Omental fat pad (tissue), 3 donors: ENCODE measurements at regions not wholly inside any gene's neighbourhood (a gene's known extent, or its start where the extent isn't known, plus 50 kb on each side); places are given as distances from the start of the nearest gene placed in this dataset.

Experiments used
- ATAC-seq: fragments of 150-250 bp; one replicate; pipeline ENCODE4 v1.9.1; 2016; ENCODE audit warnings: mild to moderate bottlenecking, moderate library complexity; ENCODE audit not compliant: low FRiP score
- DNase-seq: peaks from one replicate; pipeline ENCODE4 v3.0.0-alpha.2; 2019; ENCODE audit warnings: low spot score
- TF ChIP-seq, protein P1 (sequence below), 3 donors: fragments of 450-650 bp; IDR thresholded peaks; one replicate each; pipeline ENCODE4 v1.5.1; 2016 to 2017; ENCODE audit warnings: antibody characterized with exemption in 3 of 3, mild to moderate bottlenecking in 3 of 3, moderate library complexity in 2 of 3

DNA sequence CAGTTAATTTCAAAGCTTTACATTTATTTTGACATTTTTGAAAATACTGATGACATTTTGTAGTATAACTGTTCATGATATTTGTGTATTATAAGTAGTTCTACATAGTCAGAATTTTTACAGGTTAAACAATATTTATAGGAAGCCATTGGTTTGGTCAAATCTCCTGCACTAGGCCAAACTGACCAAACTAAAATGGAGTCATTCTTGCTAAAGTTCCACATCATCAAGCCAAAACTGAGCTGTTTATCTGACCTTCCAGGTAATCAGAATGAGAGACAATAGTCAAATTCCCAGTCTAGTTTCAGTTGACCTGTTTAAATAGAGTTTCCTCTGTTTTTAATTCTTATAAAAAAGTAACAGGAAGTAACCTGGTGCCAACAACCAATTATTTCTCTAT, 253.3 kb upstream of the RGS18 start:
- ATAC-seq: no peak
- DNase-seq: no peak
- TF ChIP-seq, protein P1, sequence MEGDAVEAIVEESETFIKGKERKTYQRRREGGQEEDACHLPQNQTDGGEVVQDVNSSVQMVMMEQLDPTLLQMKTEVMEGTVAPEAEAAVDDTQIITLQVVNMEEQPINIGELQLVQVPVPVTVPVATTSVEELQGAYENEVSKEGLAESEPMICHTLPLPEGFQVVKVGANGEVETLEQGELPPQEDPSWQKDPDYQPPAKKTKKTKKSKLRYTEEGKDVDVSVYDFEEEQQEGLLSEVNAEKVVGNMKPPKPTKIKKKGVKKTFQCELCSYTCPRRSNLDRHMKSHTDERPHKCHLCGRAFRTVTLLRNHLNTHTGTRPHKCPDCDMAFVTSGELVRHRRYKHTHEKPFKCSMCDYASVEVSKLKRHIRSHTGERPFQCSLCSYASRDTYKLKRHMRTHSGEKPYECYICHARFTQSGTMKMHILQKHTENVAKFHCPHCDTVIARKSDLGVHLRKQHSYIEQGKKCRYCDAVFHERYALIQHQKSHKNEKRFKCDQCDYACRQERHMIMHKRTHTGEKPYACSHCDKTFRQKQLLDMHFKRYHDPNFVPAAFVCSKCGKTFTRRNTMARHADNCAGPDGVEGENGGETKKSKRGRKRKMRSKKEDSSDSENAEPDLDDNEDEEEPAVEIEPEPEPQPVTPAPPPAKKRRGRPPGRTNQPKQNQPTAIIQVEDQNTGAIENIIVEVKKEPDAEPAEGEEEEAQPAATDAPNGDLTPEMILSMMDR (IDR thresholded peaks at IDR 0.05): no peak

DNA sequence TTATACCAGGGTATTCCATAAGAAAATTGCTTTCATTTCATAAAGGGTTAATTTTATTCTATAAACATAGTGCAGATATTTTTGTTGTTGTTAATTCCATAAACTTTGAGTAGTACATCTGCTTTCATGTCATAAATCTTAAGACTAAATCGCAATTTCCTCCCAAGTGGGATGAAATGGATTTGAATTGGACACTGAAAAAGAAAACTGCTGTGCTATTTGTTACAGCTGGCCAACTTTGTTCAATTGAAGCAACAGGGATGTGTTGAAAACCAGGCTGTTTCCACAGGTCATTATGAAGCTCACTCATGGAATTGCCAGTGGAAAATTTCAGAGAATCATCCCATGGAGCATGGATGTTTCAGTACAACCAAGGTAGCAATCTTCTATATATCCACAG, 252.5 kb upstream of the RGS18 start:
- DNase-seq: no peak
- TF ChIP-seq, protein P1 (IDR thresholded peaks at IDR 0.05): no peak
- ATAC-seq: no peak

DNA sequence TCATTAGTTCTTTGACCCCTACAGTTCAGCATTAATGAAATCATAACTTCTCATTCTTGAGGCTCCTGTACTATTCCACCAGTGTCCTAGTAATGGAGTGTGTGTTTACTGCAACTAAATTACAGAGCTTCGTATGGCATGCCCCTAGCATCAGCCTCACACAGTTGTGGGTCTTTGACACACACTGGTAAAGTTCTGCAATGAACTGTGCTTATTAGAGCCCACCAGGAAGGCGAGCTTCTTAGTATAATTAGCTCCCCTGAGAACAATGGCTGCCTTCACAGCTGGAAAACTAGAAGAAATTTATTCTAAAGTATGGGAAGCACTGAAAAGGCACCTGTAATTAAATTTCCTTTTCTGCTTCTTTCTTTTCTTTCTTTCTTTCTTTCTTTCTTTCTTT, 251.1 kb upstream of the RGS18 start:
- ATAC-seq: no peak
- TF ChIP-seq, protein P1 (IDR thresholded peaks at IDR 0.05): no peak
- DNase-seq: no peak

DNA sequence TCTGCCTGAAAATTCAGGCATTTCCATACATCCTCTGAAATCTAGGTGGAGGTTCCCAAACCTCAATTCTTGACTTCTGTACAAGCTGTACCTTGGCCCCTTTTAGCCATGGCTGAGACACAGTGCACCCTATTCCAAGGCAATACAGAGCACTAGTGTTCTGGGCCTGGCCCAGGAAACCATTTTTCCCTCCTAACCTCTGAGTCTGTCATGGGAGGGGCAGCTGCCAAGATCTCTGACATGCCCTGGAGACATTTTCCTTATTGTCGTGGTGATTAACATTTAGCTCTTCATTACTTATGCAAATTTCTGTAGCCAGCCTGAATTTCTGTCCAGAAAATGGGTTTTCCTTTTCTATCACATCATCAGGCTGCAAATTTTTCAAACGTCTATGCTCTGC, 248.0 kb upstream of the RGS18 start:
- TF ChIP-seq, protein P1 (IDR thresholded peaks at IDR 0.05): no peak
- DNase-seq (no peak), ATAC-seq (no peak)

DNA sequence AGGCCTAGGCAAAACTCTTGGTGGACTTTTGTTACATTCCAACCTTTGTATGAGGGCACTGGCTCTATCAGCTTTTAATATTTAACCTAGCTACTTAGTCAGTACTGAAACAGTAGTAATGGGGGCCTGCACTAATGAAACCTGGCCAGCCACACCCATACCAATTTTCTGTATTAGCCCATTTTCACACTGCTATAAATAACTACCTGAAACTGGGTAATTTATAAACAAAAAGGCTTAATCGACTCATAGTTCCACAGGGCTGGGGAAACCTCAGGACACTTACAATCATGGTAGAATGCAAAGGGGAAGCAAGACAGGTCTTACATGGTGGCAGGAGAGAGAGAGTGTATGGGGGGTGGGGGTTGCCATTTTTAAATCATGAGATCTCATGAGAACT, 245.7 kb upstream of the RGS18 start:
- TF ChIP-seq, protein P1 (IDR thresholded peaks at IDR 0.05): no peak
- ATAC-seq (no peak), DNase-seq (no peak)

DNA sequence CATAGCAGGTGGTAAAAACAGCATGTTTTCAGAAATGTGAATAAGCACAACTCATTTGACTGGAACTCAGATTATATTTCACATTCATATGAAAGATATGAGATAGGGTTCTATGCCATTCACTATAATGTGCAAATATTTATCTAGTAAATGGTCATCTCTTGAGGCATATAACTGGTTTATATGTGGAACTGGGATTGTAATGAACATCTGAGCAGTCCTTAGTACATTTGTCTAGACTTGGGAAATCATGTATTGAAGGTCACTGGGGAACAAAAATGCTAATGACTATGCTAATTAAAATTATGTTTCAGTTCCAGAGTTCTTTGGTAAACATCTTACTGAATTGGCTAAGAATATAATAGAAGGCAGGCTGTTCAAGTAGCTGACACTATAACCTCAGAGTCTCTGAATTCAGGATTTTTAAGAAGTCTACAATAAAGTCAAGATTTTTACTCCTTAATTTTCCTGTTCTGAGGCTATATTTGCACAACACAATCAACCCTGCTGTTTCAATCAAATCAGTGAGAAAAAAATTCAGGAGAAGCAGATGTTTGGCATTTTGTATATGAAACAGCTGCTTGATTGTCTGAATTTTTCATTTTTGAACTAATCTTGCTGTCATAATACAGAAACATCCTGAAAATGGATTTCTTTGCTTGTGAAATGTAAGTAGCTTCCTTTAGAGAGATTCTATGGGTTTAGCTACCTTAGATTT, 244.8 kb upstream of the RGS18 start:
- no peak for ATAC-seq
- DNase-seq: no peak
- TF ChIP-seq, protein P1 (IDR thresholded peaks at IDR 0.05): no peak

DNA sequence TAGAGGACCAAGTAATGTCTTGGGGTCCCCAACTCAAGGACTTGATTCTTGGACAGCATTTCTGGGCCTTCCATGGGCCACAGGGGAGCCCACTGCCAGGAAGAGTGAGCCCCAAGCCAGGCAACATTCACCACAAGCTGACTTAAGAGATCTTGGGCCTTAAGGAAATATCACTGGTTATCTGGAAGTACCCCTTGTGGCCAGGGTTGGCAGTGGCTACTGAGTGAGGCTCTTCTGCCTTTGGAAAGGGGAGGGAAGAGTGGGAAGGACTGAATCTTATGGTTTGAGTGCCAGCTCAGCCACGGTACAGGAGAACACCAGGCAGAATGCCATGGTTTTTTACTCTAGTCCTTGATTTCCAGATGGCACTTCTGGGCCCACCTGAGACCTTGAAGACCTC, 228.9 kb upstream of the RGS18 start:
- ATAC-seq: no peak
- no peak for DNase-seq
- TF ChIP-seq, protein P1 (IDR thresholded peaks at IDR 0.05): no peak
